ACC112 (cell line): ENCODE measurements at regions not wholly inside any gene's neighbourhood (a gene's known extent, or its start where the extent isn't known, plus 50 kb on each side); places are given as distances from the start of the nearest gene placed in this dataset.

Experiments used
- H2AFZ ChIP-seq: fragments of 200-600 bp; sonication (generic); one replicate; pipeline ENCODE4 v1.6.0; 2017; ENCODE audit warnings: antibody characterized with exemption, low read length; ENCODE audit not compliant: unreplicated experiment
- H3K27ac ChIP-seq: fragments of 200-600 bp; sonication (generic); 2 replicates; pipeline ENCODE4 v1.5.1; 2014; ENCODE audit warnings: low read depth, mild to moderate bottlenecking, antibody characterized with exemption, low read length, moderate library complexity
- H3K27me3 ChIP-seq: fragments of 200-600 bp; sonication (generic); 2 replicates; pipeline ENCODE4 v1.6.1; 2014; ENCODE audit warnings: mild to moderate bottlenecking, antibody characterized with exemption, low read length, moderate library complexity, mixed read lengths; ENCODE audit not compliant: insufficient read depth
- H3K36me3 ChIP-seq: fragments of 200-600 bp; sonication (generic); 2 replicates; pipeline ENCODE4 v1.6.1; 2016; ENCODE audit warnings: mild to moderate bottlenecking, antibody characterized with exemption, low read length, moderate library complexity, mixed read lengths; ENCODE audit not compliant: insufficient read depth
- H3K4me1 ChIP-seq: fragments of 200-600 bp; sonication (generic); one replicate; pipeline ENCODE4 v1.6.1; 2016; ENCODE audit warnings: low read length, mixed read lengths; ENCODE audit not compliant: insufficient read depth, unreplicated experiment, control insufficient read depth
- H3K4me3 ChIP-seq: fragments of 200-600 bp; sonication (generic); 2 replicates; pipeline ENCODE4 v1.5.1; 2014; ENCODE audit warnings: mild to moderate bottlenecking, low read depth, low read length
- H3K79me2 ChIP-seq: fragments of 200-600 bp; sonication (generic); one replicate; pipeline ENCODE4 v1.6.0; 2016; ENCODE audit warnings: low read length; ENCODE audit not compliant: control insufficient read depth, unreplicated experiment, insufficient read depth

- Histone ChIP-seq H3K4me1 (peaks cover 40% of the 10 kb centered on the region), H3K27me3 (no peaks in the 10 kb centered on the region), H3K27ac (no peak overlapping the region), H2AFZ (no peak overlapping the region), H3K36me3 (no peaks in the 10 kb centered on the region), H3K79me2 (no peaks in the 10 kb centered on the region), H3K4me3 (no peak overlapping the region)
Observed at GRCh38 chr15:69754313-69754712, 301.7 kb downstream of the RPLP1 start.

GRCh38 chr15:69755551-69756310, 303.1 kb downstream of the RPLP1 start:
- H3K79me2 ChIP-seq, result no peaks in the 10 kb centered on the region
- no peak overlapping the region for H3K4me3 ChIP-seq
- peak overlapping the region; percentile 51 for H3K27ac ChIP-seq
- H3K27me3 ChIP-seq, result no peaks in the 10 kb centered on the region
- H2AFZ ChIP-seq, result no peak overlapping the region
- H3K36me3 ChIP-seq, result no peaks in the 10 kb centered on the region
- H3K4me1 ChIP-seq, result peaks cover 53% of the 10 kb centered on the region

GRCh38 chr15:69756440-69756839, 303.8 kb downstream of the RPLP1 start:
- Histone ChIP-seq H3K27me3 (no peaks in the 10 kb centered on the region), H3K4me1 (peaks cover 57% of the 10 kb centered on the region)

GRCh38 chr15:69757186-69757585, 304.6 kb downstream of the RPLP1 start:
- Histone ChIP-seq H3K27ac (no peak overlapping the region), H3K4me1 (peaks cover 61% of the 10 kb centered on the region), H3K27me3 (no peaks in the 10 kb centered on the region), H3K79me2 (no peaks in the 10 kb centered on the region), H2AFZ (no peak overlapping the region), H3K36me3 (no peaks in the 10 kb centered on the region), H3K4me3 (no peak overlapping the region)

More at GRCh38 chr15:69756440-69756839, 303.8 kb downstream of the RPLP1 start:
- H3K27ac ChIP-seq, result peak overlapping the region; percentile 51; the same call in 1 of the 2 replicates
- H2AFZ ChIP-seq, result no peak overlapping the region
- no peak overlapping the region for H3K4me3 ChIP-seq
- no peaks in the 10 kb centered on the region for H3K79me2 ChIP-seq
- no peaks in the 10 kb centered on the region for H3K36me3 ChIP-seq

GRCh38 chr15:69758291-69758771, 305.7 kb downstream of the RPLP1 start:
- H3K79me2 ChIP-seq, result no peaks in the 10 kb centered on the region
- H3K27me3 ChIP-seq, result no peaks in the 10 kb centered on the region
- no peak overlapping the region for H3K4me3 ChIP-seq
- peaks cover 61% of the 10 kb centered on the region for H3K4me1 ChIP-seq
- no peaks in the 10 kb centered on the region for H3K36me3 ChIP-seq
- H3K27ac ChIP-seq, result peak overlapping the region; percentile 93
- no peak overlapping the region for H2AFZ ChIP-seq

GRCh38 chr15:69758810-69759790, 306.5 kb downstream of the RPLP1 start:
- Histone ChIP-seq H3K4me3 (no peak overlapping the region), H3K36me3 (no peaks in the 10 kb centered on the region), H3K27ac (peak overlapping the region; percentile 93), H3K27me3 (no peaks in the 10 kb centered on the region), H3K4me1 (peaks cover 61% of the 10 kb centered on the region), H2AFZ (no peak overlapping the region), H3K79me2 (no peaks in the 10 kb centered on the region)

- H2AFZ ChIP-seq, result no peak overlapping the region
- peaks cover 58% of the 10 kb centered on the region for H3K4me1 ChIP-seq
- H3K27ac ChIP-seq, result peak overlapping the region; percentile 93
- peak overlapping the region; percentile 17 for H3K4me3 ChIP-seq
- no peaks in the 10 kb centered on the region for H3K27me3 ChIP-seq
- H3K36me3 ChIP-seq, result no peaks in the 10 kb centered on the region
- no peaks in the 10 kb centered on the region for H3K79me2 ChIP-seq
Observed at GRCh38 chr15:69760258-69760845, 307.7 kb downstream of the RPLP1 start.

- Histone ChIP-seq H3K36me3 (no peaks in the 10 kb centered on the region), H2AFZ (no peak overlapping the region), H3K27me3 (no peaks in the 10 kb centered on the region), H3K4me1 (peaks cover 51% of the 10 kb centered on the region), H3K27ac (peak overlapping the region; percentile 93), H3K79me2 (no peaks in the 10 kb centered on the region), H3K4me3 (no peak overlapping the region)
Observed at GRCh38 chr15:69760890-69761568, 308.4 kb downstream of the RPLP1 start.

- no peak overlapping the region for H3K27ac ChIP-seq
- no peaks in the 10 kb centered on the region for H3K36me3 ChIP-seq
- no peaks in the 10 kb centered on the region for H3K79me2 ChIP-seq
- H3K4me1 ChIP-seq, result peaks cover 35% of the 10 kb centered on the region
- no peak overlapping the region for H3K4me3 ChIP-seq
- no peaks in the 10 kb centered on the region for H3K27me3 ChIP-seq
- no peak overlapping the region for H2AFZ ChIP-seq
Observed at GRCh38 chr15:69762373-69763148, 309.9 kb downstream of the RPLP1 start.
